SW480 (cell line): ENCODE measurements at regions not wholly inside any gene's neighbourhood (a gene's known extent, or its start where the extent isn't known, plus 50 kb on each side); places are given as distances from the start of the nearest gene placed in this dataset.
"Not testable (repeated sequence)": the region's sequence is repeated elsewhere in the genome, so short reads cannot be mapped to it uniquely, and the experiment has no call there.

Experiments
- DNase-seq: peaks from one replicate; pipeline ENCODE4 v3.0.0-alpha.2; 2016; ENCODE audit warnings: low spot score

DNA sequence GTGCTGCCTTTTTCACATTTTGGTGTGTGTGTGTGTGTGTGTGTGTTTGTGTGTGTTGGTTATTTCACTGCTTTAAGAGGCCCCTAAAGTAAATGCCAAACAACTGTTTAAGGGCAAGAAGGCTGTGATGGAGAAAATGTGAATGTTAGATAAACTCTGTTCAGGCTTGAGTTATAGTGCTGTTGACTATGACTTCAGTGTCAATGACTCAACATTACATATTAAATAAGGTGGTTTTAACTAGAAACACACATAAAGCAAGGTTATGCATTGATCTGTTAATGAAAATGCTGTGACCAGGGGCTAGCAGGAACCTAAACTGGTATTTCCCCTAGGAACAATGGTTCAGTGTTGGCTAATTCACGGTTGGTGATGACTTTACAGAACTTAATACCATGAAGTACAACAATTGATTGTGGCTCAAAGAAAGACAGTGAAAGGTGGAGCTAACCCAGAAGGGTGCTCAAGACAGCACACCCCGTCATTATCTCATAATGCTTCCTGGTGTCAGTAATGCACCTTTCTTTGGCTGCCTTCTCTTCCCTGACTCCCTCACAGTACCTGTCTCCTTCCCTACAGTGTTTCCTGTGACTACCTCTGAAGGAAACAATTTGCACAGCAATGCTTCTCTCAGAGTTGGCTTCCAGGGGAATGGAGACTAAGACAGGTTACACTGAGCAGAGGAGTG is 116.1 kb downstream of the RIN2 start:
- no peak for DNase-seq

DNA sequence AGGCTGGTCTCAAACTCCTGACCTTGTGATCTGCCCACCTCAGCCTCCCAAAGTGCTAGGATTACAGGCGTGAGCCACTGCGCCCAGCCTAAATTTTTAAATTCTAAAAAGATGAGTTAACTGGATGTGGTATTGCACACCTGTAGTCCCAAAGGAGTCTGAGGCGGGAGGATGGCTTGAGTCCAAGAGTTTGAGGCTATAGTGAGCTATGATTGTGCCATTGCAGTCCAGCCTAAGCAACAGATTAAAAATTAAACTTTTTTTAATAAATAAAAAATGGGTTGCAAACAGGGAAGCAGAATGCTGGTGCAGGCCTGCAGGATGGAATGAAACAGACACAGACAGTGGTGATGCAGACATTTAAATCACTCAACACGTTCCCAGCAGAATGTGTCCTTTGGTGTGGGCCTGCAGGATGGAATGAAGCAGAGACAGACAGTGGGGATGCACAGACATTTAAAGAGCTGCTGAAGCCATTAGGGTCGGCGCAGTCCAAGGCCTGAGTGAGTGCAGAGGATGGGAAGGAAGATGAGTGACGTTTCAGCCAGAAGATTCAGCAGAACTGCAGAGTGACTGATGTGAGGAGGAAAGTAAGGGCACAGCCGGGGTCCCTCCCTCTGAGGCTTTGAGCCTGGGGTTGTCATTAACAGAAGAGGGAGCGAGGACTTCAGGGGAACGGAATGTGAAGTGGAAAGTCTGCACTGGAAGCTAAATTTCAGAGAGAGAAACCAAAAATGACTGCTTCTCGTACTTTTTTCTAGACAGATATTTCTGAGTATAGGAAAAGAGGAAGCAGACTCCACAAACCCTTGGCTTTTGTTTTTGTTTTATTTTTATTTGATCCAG is 117.5 kb downstream of the RIN2 start:
- no peak for DNase-seq

DNA sequence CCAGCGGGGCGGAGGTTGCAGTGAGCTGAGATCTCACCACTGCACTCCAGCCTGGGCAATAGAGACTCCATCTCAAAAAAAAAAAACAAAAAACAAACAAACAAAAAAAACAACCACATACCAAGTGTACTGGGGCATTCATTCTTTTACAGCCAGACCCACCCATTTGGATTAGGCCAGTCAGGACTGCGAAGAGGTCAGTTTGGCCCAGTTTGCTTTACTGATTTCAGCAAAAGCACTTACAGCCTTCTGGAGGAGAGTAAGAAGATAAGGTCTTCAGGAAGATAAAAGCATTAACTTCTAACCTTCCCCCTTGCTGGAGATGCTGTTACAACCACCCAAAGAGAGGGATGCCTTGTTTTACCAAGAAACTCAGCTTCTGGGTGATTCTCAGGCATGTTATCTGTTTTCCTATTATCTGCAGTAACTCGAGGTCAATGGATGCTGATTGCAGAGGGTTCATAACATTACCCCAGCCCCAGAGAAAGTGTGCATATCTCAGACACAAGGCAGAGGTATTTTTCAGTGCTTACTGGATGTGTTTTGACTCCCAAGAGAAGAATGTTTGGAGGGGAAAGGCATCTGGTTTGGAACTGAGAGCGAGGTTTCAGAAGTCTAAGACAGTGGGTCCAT is 118.9 kb downstream of the RIN2 start:
- DNase-seq, result no peak

DNA sequence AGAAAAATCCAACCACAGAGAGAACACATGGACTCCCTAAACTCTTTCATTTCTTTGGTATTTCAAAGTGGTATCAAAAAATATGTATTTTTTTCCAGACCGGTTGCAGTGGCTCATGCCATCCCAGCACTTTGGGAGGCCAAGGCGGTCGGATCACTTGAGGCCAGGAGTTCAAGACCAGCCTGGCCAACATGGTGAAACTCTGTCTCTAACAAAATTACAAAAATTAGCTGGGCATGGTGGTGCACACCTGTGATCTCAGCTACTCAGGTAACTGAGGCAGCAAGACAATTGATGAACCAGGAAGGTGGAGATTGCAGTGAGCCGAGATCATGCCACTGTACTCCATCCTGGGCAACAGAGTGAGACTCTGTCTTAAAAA is 121.8 kb downstream of the RIN2 start:
- DNase-seq, result not testable (repeated sequence)

DNA sequence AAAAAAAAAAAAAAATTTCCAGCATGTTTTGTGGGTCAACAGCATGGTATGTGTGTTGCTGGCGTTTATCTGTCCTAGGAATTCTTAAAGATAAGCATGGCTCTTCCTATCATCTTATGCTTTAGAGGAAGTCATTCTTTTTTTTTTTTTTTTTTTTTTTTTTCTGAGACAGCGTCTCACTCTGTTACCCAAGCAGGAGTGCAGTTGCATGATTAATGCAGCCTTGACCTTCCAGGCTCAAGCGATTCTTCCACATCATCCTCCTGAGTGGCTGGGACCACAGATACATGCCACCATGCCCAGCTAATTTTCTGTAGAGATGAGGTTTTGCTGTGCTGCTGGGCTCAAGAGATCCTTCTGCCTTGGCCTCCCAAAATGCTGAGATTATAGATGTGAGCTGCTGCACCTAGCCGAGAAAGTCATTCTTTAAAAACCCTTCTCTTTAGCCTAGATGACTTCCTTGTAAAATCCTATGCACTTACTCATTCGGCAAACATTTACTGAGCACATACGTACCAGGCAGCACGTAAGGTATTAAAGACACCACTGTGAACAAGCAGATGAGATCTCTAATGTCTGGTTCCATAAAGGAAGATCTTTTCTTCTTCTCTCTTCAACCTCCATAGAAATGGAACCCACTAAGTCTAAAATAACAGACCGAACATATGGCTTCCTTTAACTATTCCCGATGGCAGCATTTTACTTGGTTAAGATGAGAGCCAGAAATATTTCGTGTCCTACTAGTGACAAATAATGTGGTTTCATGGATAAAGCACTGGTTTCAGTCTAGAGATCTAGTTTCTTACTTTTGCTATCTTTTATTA is 122.4 kb downstream of the RIN2 start:
- DNase-seq, result no peak

DNA sequence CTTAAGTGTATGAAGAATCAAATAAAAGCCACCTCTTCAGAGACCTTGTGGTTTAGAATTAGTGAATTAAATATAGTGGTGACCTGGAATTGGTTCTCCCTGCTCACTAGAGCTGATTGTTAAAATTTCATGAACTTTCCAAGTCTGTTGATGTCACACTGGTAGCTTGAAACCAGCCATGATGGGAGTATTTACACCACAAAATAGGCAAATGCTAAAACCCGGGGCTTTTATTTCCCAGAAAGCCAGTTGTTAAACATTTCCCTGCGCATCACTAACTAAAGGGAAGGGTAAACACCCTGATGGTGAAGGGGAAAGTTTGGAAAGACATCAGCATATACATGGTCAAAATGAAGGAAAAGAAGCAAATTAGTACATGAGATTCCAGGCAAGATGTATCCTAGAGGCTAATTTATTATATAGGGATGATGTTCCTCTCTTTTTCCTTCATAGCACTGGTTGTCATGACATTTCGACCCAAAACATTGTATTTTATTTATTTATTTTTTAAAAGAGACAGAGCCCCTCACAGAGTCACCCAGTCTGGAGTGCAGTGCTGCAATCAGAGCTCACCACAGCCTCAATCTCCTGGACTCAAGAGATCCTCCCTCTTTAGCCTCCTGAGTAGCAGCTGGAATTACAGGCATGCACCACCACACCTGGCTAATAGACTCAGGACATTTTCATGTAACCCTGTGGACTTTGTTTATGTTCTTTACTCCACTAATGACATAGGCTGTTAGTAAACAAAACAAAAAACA is 123.2 kb downstream of the RIN2 start:
- DNase-seq, result no peak

DNA sequence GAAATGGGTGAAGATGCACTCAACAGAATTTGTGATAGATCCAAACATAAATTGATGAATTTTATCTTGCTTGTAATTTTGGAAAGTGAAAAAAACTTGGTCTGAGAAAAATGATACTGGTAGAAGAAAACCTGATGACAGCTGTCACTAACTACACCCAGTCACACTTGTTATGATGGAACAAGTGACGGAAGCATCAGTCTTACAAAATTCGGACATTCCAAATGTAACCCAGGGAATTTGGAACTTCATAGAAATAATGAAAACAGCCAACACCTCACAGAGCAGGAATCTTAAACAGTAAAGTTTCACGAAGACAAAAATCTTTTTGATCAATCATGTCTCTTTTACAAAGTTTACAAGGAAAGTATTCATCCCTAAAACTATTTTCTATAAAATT is 123.9 kb downstream of the RIN2 start:
- DNase-seq, result no peak

DNA sequence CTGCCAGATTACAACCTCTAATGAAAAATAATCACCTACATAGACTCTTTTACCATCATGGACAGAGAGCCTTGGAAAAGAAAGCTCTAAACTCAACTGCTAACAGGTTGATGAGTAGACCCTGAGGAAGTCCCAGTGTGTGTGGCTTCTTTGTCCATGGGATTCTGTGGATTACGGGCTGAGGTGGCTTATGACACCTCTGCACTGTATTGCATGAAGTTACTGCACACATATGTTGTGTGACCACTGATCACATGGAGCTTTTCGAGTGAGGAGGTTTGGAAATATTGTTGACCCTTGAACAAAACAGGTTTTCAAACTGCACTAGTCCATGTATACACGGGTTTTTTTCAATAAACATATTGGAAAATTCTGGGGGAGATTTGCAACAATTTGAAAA is 124.4 kb downstream of the RIN2 start:
- DNase-seq, result no peak

DNA sequence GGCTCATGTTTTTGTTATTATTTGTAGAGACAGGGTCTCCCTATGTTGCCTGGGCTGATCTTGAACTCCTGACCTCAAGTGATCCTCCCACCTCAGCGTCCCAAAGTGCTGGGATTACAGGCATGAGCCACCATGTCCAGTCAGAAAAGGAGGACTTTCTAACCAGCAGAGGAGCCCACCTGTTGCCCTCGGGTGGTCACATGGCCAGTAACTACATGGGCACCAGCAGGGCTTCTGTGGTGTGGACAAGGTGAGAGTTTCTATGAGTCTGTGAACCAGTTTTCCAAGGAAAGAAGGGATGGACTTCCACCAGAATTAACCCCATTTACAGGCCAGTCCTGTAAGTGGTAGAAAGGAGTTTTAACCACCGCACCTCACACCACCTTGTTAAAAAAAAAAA is 125.4 kb downstream of the RIN2 start:
- DNase-seq, result no peak

DNA sequence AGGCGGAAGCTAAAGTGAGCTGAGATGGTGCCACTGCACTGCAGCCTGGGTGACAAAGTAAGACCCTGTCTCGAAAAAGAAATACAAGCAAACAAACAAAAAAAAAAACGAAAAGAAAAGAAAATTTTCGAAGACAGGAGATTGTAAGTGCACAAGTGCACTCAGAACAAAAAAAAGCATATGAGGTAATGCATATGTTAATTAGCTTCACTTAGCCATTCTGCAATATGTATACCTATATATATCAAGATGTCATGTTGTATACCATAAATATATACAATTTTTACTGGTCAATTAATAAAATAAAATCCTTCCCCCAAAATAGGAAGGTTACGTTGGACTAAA is 127.5 kb downstream of the RIN2 start:
- no peak for DNase-seq

DNA sequence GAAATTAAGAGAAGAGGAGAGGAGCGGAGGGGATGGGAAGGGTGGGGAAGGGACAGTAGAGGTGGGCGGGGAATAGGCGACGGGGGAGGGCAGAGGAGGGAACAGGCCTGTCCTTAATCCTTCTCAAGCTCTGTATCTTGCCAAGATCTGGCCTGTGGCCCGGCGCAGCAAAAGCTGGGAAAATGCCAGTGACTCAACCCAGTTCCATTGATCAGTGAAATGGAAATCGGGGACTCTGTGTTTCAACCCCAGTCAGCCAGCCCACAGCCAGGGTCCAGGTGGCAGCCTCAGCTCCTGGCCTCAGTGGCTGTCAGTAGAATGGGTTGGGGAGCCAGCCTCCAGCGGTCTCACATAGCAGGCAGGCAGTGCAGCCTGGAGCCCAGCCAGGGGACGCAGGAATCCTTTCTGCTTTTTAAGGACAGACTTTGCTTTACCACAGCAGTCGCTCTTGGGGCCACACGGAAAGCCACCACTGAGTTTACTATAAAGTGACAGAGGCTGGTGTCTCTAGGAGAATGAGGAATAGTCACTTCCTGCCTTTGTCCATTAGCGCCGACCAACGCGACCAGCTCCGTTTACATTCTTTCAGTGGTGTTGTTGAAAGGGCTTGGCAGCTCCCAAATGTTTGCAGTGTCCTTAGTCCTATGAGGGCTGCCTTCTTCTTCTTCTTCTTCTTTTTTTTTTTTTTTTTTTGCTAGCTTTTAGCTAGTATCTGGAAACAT is 128.0 kb downstream of the RIN2 start:
- peak; percentile 34 for DNase-seq

DNA sequence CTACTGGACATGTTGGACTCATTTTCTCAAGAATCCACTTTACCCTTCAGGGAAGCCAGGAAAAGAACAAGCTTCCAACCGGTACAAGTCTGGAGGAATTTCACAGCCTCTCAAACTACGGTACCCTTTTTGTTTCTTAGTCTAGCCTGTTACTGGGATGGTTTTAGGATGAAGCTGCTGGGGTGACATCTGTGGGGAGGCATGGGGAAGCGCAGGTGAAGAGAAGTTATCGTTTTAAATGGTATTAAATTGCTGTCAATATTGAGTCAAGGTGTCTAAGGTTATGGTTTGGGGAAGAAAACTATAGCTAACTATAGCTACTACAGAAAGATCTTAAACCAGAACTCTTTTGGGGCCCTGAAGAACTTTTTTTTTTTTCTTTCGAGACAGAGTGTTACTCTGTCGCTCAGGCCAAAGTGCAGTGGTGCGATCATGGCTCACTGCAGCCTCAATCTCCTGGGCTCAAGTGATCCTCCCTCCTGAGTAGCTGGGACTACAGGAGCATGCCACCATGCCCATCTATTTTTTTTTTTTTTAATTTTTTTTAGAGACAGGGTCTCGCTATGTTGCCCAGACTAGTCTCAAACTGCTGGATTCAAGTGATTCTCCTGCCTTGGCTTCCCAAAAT is 128.7 kb downstream of the RIN2 start:
- no peak for DNase-seq

DNA sequence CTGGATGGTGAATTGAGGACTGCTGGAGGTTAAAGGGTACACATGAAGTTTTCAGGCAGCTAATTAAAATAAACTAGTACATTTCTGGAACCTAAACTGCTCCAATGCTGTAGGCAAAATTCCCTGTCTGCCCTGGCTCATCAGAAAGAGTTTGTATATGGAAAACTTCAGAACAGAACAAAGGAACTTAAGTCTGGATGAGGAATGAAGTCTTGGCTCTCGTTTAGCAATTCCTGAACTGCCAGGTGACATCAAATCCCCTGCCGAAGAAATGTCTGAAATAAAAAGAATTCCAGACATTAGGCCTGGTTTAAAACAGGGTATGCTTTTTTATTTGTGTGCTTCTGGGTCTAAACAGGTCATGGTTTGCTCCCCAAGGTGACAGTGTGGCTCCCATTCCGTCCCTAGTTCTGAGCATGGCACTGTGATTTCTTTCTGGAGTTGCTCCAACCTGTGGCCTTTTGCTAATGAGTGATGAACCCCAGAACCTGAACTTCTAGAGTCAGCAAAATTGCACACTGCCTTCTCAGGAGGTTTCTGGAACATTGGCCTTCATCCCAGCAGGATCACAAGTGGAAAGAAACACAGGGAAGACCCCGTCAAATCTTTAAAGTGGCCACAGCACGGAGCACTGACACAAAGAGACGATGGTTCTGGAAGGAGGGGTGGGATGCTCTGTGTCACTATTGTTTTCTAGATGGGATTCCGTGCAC is 129.4 kb upstream of the NAA20 start:
- no peak for DNase-seq

DNA sequence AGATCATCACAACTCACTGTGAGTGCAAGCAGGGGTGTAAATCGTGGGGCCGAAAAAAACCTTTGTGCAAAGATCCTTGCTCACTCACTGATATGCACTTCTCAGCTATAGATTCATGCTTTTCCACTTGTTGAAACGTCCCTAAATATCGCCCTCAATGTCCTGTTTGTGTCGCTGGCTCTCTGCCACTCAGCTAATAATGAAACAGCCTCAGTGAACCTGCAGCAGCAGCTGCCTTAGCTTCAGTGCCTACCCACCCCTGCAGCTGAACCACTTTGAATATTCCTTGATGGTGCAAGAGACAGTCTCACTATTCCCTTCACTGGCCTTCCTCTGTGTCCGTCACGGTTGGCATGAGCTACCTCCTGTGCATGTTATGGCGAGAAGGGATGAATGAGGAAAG is 128.9 kb upstream of the NAA20 start:
- DNase-seq, result no peak

DNA sequence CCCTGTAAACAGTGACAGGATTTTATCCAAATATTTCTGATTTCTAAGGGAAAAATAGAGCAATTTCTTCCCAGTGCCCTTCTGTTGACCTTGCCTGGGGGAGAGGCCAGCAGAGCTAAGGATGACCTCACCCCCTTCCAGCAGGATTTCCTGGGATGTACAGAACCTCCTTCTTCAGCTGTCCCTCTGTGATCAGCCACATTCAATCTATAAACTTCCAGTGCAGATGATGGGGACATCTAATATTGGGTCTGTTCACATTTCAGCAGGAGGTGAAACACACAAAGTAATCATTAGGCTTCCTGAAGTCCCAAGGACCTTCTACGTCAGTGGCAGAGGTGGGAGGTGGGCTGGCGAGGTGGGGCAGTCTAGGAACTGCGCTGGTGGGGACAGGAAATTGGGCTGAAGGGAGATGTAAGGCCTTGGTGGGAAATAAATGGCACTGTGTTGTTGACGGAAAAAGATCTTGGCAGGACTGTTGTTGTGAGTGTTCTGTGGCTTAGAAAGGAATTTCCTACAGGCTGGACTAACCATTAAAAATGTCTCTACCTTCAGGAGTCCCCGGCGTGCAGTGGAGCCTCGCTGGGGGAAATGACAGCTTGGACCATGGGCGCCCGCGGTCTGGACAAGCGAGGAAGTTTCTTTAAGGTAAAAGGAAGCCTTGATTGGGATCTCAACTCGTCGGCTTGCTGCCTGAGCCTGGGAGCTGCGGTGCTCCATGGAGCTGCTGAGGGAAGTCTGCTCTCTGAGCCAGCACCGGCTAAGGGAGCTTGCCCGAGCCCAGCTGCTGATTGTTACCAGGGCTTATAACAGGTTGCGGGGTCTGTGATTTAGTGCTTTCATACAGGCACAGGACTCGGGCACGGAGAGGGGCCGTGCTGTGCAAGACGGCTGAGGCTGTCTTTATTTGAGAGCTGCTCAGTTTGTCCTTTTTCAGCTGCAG is 127.9 kb upstream of the NAA20 start:
- DNase-seq, result peak; percentile 50

DNA sequence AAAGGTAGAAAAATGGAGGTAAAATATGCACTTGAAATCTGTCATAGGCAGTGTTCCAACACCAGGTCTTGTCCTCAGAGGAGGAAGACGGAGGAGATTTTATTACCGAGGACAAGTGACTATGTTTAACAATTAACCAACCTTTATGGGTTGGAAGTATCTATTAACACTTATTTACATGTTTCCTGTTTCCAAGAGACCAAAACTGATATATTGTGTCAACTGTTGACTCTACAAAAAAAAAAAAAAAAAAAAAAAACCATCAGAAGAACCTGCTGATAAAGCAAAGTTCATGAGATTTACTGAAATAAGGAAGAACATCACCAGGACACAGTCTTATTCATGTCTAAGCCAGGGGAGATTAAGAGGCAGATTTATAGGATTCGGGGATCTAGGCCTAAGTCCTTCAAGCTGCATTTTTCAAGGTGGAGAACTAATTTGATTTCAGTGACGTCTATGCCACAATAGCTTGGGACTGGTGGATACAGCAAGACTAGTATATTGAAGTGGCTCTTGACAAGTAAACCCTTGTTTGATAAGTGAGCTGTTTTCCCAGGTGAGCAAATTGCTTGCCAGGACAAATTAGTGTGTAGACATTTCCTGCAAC is 126.6 kb upstream of the NAA20 start:
- no peak for DNase-seq

DNA sequence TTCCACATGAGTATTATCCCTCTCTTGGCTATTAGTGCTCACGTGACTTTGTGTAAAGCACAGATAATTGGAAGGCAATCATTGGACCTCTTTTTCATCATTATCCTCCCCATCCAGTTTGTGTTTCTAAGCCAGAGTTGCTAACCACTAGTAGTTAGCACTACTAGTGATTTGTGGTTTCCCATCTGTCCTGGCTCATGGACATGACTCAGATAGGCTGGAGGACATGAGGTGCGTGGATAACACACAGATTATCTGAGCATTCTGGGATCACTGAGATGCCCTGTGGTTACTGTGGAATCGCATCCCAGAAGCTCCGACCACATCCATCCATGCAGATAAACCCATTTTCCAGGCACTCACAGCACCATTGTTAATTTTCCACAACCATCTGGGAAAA is 123.8 kb upstream of the NAA20 start:
- no peak for DNase-seq

DNA sequence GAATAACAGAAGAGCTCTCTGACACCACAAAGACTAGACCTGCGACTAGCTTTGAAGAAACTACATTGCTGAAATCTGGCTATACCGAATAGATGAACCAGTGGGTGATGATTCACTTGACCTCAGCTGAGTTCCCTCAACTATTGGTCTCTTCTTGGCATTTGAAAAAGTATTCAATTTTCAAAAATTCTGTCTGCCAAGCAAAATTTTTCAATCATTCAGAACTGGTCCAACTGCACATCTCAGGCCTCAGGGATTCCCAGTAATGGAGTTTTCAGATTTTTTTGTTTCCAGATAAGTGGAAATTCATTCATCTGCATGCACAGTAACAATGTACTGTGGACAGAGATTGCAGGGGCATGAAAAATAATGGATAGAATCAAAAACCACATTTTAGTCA is 121.4 kb upstream of the NAA20 start:
- DNase-seq, result no peak
